Trophoblast cell (in vitro differentiated cells and primary cell): ENCODE measurements at regions not wholly inside any gene's neighbourhood (a gene's known extent, or its start where the extent isn't known, plus 50 kb on each side); places are given as distances from the start of the nearest gene placed in this dataset.

Experiments used
- DNase-seq, 2 donors: peaks; one replicate each; pipeline ENCODE4 v3.0.0-alpha.2; 2016
- H2AFZ ChIP-seq: 2 replicates; pipeline ENCODE4 v1.6.1; 2013; ENCODE audit warnings: low read length, moderate library complexity, mild to moderate bottlenecking; ENCODE audit not compliant: insufficient read depth, poor library complexity
- H2AK5ac ChIP-seq: 2 replicates; pipeline ENCODE4 v1.6.1; 2013; ENCODE audit warnings: mild to moderate bottlenecking, low read length
- H2BK120ac ChIP-seq: 2 replicates; pipeline ENCODE4 v1.6.1; 2013; ENCODE audit warnings: low read length, mild to moderate bottlenecking, moderate library complexity; ENCODE audit not compliant: insufficient read depth, poor library complexity
- H2BK12ac ChIP-seq: 2 replicates; pipeline ENCODE4 v1.6.1; 2013; ENCODE audit warnings: mild to moderate bottlenecking, low read length, moderate library complexity
- H2BK5ac ChIP-seq: 2 replicates; pipeline ENCODE4 v1.6.1; 2013; ENCODE audit warnings: low read length, low read depth, moderate library complexity, mild to moderate bottlenecking; ENCODE audit not compliant: poor library complexity
- H3K14ac ChIP-seq: 2 replicates; pipeline ENCODE4 v1.6.1; 2013; ENCODE audit warnings: mild to moderate bottlenecking, low read length
- H3K18ac ChIP-seq: 2 replicates; pipeline ENCODE4 v1.6.1; 2013; ENCODE audit warnings: mild to moderate bottlenecking, low read length
- H3K23ac ChIP-seq: 2 replicates; pipeline ENCODE4 v1.6.1; 2013; ENCODE audit warnings: low read length
- H3K27ac ChIP-seq: 2 replicates; pipeline ENCODE4 v1.5.1; 2013; ENCODE audit warnings: low read depth, mild to moderate bottlenecking, inconsistent platforms, low read length, moderate library complexity
- H3K27me3 ChIP-seq: 2 replicates; pipeline ENCODE4 v1.6.1; 2013; ENCODE audit warnings: inconsistent platforms, mild to moderate bottlenecking, low read length, moderate library complexity; ENCODE audit not compliant: insufficient read depth
- H3K36me3 ChIP-seq, 2 experiments: 1 replicate in 1 of 2; 2 replicates in 1 of 2; pipeline ENCODE4 v1.6.1; 2013; ENCODE audit warnings: low read length in 2 of 2, mild to moderate bottlenecking in 2 of 2, moderate library complexity in 1 of 2; ENCODE audit not compliant: insufficient read depth in 2 of 2, control insufficient read depth in 1 of 2
- H3K4ac ChIP-seq: 2 replicates; pipeline ENCODE4 v1.6.1; 2013; ENCODE audit warnings: low read depth, mild to moderate bottlenecking, low read length, moderate library complexity
- H3K4me1 ChIP-seq, 2 experiments: 1 replicate in 1 of 2; 2 replicates in 1 of 2; pipeline ENCODE4 v1.6.1; 2013; ENCODE audit warnings: low read length in 2 of 2, mild to moderate bottlenecking in 2 of 2, moderate library complexity in 1 of 2; ENCODE audit not compliant: insufficient read depth in 2 of 2, control insufficient read depth in 1 of 2
- H3K4me2 ChIP-seq: 2 replicates; pipeline ENCODE4 v1.6.1; 2013; ENCODE audit warnings: inconsistent platforms, mild to moderate bottlenecking, low read length, moderate library complexity
- H3K4me3 ChIP-seq: 2 replicates; pipeline ENCODE4 v1.5.1; 2013; ENCODE audit warnings: mild to moderate bottlenecking, low read depth, low read length, inconsistent platforms
- H3K79me1 ChIP-seq: one replicate; pipeline ENCODE4 v1.6.1; 2013; ENCODE audit warnings: low read length
- H3K79me2 ChIP-seq: 2 replicates; pipeline ENCODE4 v1.6.1; 2013; ENCODE audit warnings: low read length, mild to moderate bottlenecking; ENCODE audit not compliant: control insufficient read depth, insufficient read depth, poor library complexity
- H3K9ac ChIP-seq: 2 replicates; pipeline ENCODE4 v1.6.1; 2013; ENCODE audit warnings: mild to moderate bottlenecking, low read length
- H3K9me3 ChIP-seq: 2 replicates; pipeline ENCODE4 v1.6.1; 2013; ENCODE audit warnings: low read depth, mild to moderate bottlenecking, control low read depth, inconsistent platforms, low read length; ENCODE audit not compliant: insufficient read depth
- H4K12ac ChIP-seq: 2 replicates; pipeline ENCODE4 v1.6.1; 2013; ENCODE audit warnings: low read depth, mild to moderate bottlenecking, low read length, moderate library complexity
- H4K8ac ChIP-seq: 2 replicates; pipeline ENCODE4 v1.6.1; 2013; ENCODE audit warnings: low read depth, mild to moderate bottlenecking, low read length, moderate library complexity
- H4K91ac ChIP-seq: one replicate; pipeline ENCODE4 v1.6.1; 2013; ENCODE audit warnings: low read depth, mild to moderate bottlenecking, low read length, moderate library complexity
- WGBS: extraction: QIAGEN DNeasy Blood & Tissue Kit; methylation state at CpG from one replicate; pipeline ENCODE4 v1.1.7; 2013; ENCODE audit warnings: missing lambda C conversion rate; ENCODE audit not compliant: insufficient read length, insufficient coverage; ENCODE audit errors: extremely low coverage; 5-methylcytosine and 5-hydroxymethylcytosine counted together

DNA sequence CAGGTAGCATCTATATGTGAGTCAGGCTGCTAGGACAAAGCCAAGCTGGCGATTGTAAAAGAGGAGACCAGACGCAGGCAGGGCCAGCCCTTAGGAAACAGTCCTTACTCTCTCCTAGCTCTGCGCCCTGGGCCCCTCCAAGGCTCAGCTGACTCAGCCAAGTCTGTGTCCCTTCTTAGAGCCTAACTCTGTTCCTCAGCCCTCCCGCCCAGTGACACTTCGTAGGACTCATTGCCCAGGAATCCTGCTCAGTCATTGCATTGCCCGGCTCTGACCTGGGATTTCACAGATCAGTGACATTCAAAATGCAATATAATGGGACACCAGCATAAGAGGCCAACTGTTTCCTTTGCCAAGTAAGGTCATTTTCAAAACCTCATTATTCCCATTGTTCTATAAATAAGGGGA lies 244.2 kb downstream of the TLE3 start:
- H3K9ac ChIP-seq, result no peak overlapping the region
- no peak overlapping the region for H2BK5ac ChIP-seq
- no peak overlapping the region for H2AFZ ChIP-seq
- H3K36me3 ChIP-seq, result no peaks in the 10 kb centered on the region
- DNase-seq, result peak; percentile 95 to 97
- no peak overlapping the region for H3K18ac ChIP-seq
- H2BK12ac ChIP-seq, result no peak overlapping the region
- H3K79me2 ChIP-seq, result peaks cover 2% of the 10 kb centered on the region
- no peak overlapping the region for H3K14ac ChIP-seq
- H4K8ac ChIP-seq, result no peak overlapping the region
- no peak overlapping the region for H2BK120ac ChIP-seq
- H3K23ac ChIP-seq, result no peak overlapping the region
- H3K79me1 ChIP-seq, result peaks cover 7% of the 10 kb centered on the region
- peak overlapping the region; percentile 48 for H3K27ac ChIP-seq
- no peaks in the 10 kb centered on the region for H3K9me3 ChIP-seq
- H3K4me2 ChIP-seq, result peak overlapping the region; percentile 2
- H2AK5ac ChIP-seq, result no peak overlapping the region
- no CpG with 5 or more reads among the region's 6 CpGs for WGBS
- no peaks in the 10 kb centered on the region for H3K27me3 ChIP-seq
- no peak overlapping the region for H4K12ac ChIP-seq
- H4K91ac ChIP-seq, result no peak overlapping the region
- no peak overlapping the region for H3K4ac ChIP-seq
- H3K4me3 ChIP-seq, result no peak overlapping the region
- peaks cover 17 to 25% of the 10 kb centered on the region in 2 experiments for H3K4me1 ChIP-seq

DNA sequence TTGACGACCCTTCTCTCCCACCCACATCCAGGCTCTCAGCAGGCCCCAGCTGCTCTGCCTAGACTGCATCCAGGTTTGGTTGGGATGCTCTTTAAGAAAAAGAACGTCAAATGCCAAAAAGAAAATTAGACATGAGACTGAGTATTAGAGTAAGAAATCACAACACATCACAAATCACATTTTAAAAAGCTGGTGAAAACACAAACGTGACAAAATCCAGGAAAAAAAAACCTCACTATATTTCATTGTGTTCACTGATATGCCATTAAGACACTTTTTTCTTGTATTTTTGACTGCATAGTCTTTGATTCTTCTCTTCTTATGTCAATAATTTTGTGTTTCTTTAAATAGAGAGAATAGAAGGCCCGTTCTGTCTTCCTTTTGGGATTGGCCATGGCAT lies 243.7 kb downstream of the TLE3 start:
- H3K14ac ChIP-seq, result no peak overlapping the region
- H3K9me3 ChIP-seq, result no peaks in the 10 kb centered on the region
- H3K4ac ChIP-seq, result no peak overlapping the region
- no peak overlapping the region for H2AFZ ChIP-seq
- H3K4me2 ChIP-seq, result no peak overlapping the region
- peaks cover 7% of the 10 kb centered on the region for H3K79me1 ChIP-seq
- H3K18ac ChIP-seq, result no peak overlapping the region
- H2BK120ac ChIP-seq, result no peak overlapping the region
- no peak overlapping the region for H3K23ac ChIP-seq
- WGBS, result no CpG with 5 or more reads among the region's 4 CpGs
- H4K91ac ChIP-seq, result no peak overlapping the region
- no peak overlapping the region for H2BK5ac ChIP-seq
- no peak overlapping the region for H3K4me3 ChIP-seq
- H3K27ac ChIP-seq, result peak overlapping the region; percentile 48
- H2AK5ac ChIP-seq, result no peak overlapping the region
- no peak for DNase-seq
- no peaks in the 10 kb centered on the region for H3K27me3 ChIP-seq
- no peak overlapping the region for H2BK12ac ChIP-seq
- H4K12ac ChIP-seq, result no peak overlapping the region
- H3K4me1 ChIP-seq, result peaks cover 17 to 25% of the 10 kb centered on the region in 2 experiments
- H4K8ac ChIP-seq, result no peak overlapping the region
- no peaks in the 10 kb centered on the region for H3K36me3 ChIP-seq
- H3K9ac ChIP-seq, result no peak overlapping the region
- peaks cover 2% of the 10 kb centered on the region for H3K79me2 ChIP-seq

DNA sequence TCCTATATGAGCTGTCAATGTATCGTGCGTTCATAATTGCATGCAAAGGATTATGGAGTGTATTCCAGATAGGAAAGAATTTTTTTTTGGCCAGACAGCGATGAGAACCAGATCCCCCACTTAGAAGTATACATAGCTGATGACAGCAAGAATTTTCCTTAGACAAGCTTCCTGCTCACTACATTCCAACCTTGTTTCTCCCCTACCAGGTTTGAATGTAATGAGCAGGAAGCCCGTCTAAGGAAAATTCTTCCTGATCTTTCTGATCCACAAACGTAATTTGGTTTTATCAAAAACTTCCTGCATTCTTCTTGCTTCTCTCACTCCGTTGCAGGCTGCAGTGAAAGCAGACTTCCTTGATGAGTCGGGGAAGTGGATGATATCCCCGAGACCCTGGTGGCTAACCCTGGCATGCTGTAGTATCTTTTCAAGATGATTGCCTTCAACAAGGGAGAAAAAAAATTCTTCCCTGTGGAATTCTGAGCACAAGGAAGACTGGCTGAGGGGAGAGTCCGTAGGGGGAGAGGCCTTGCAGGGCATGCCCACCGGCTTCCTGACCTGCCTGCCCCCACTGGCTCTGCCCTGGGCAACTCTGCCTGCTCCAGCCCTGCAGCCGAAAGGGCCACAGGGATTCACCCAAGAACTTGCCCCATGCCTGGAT lies 243.1 kb downstream of the TLE3 start:
- no peaks in the 10 kb centered on the region for H3K27me3 ChIP-seq
- H3K4me1 ChIP-seq, result peaks cover 17 to 25% of the 10 kb centered on the region in 2 experiments
- H3K79me1 ChIP-seq, result peaks cover 7% of the 10 kb centered on the region
- H3K27ac ChIP-seq, result peak overlapping the region; percentile 85
- peak overlapping the region; percentile 42 for H2AK5ac ChIP-seq
- peak overlapping the region; percentile 36 for H3K4me2 ChIP-seq
- no peak overlapping the region for H3K23ac ChIP-seq
- peak; percentile 14 to 67 for DNase-seq
- peaks cover 2% of the 10 kb centered on the region for H3K79me2 ChIP-seq
- no peak overlapping the region for H2AFZ ChIP-seq
- H4K8ac ChIP-seq, result peak overlapping the region; percentile 22
- H3K9me3 ChIP-seq, result no peaks in the 10 kb centered on the region
- no peak overlapping the region for H4K12ac ChIP-seq
- H2BK5ac ChIP-seq, result no peak overlapping the region
- H3K36me3 ChIP-seq, result no peaks in the 10 kb centered on the region
- peak overlapping the region; percentile 54 for H3K14ac ChIP-seq
- H3K9ac ChIP-seq, result peak overlapping the region; percentile 45
- H3K18ac ChIP-seq, result peak overlapping the region; percentile 89
- no peak overlapping the region for H3K4me3 ChIP-seq
- peak overlapping the region; percentile 75 for H4K91ac ChIP-seq
- peak overlapping the region; percentile 73 for H2BK12ac ChIP-seq
- peak overlapping the region; percentile 79 for H2BK120ac ChIP-seq
- WGBS, result no CpG with 5 or more reads among the region's 11 CpGs
- H3K4ac ChIP-seq, result peak overlapping the region; percentile 10

DNA sequence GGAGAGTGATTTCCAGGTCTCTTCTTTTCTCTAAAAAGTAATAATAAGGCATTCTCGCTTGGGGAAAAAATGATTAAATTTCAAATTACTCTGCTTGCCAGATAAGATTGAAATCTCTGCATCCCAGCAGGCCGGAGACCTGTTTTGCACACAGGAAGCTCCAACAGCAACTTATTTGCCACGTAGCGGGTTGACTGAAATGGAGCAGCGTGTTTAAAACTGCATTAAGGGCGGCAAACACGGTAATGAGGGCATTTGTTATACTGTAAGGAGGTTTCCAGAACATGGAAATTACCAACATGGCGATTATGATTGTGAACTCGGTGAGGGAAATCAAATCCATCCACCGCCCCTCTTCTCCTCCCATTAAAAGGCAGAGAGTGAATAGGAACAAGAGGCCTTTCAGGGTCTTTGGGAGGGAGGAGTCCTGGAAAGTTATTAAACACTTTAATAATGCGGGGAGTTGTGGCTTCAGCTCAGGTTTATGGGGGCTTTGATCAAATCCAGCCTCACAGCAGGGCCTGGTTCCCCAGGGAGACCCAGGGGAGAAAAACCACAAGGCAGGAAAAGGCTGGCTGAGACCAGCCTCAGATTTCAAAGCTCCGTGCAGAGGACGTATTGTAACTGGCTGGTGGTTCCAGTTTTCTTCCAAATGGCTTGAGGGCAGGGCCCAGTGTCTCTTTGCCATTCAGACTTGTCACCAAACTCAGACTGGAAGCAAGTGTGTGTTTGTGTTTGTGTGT lies 242.3 kb downstream of the TLE3 start:
- Histone ChIP-seq H4K91ac (peak overlapping the region; percentile 75), H3K79me1 (peaks cover 7% of the 10 kb centered on the region), H3K9me3 (no peaks in the 10 kb centered on the region), H3K14ac (no peak overlapping the region), H3K18ac (no peak overlapping the region), H3K9ac (no peak overlapping the region), H2BK5ac (peak overlapping the region; percentile 5), H2AK5ac (no peak overlapping the region), H2BK12ac (peak overlapping the region; percentile 42), H3K27me3 (no peaks in the 10 kb centered on the region), H3K4me3 (no peak overlapping the region), H4K12ac (no peak overlapping the region), H3K4ac (no peak overlapping the region), H3K36me3 (no peaks in the 10 kb centered on the region), H2BK120ac (no peak overlapping the region), H3K79me2 (peaks cover 2% of the 10 kb centered on the region), H3K4me1 (peaks cover 17 to 25% of the 10 kb centered on the region in 2 experiments), H2AFZ (no peak overlapping the region), H3K4me2 (peak overlapping the region; percentile 36), H3K27ac (peak overlapping the region; percentile 85), H3K23ac (no peak overlapping the region), H4K8ac (no peak overlapping the region)
- peak in 1 of 2 donors; percentile 20 for DNase-seq
- WGBS, result no CpG with 5 or more reads among the region's 13 CpGs
